Aorta (tissue), 5 donors: ENCODE measurements at regions not wholly inside any gene's neighbourhood (a gene's known extent, or its start where the extent isn't known, plus 50 kb on each side); places are given as distances from the start of the nearest gene placed in this dataset.

Experiments used
- ATAC-seq: fragments of 200-7000 bp; cut with Tn5 transposase; one replicate; pipeline ENCODE4 v1.9.1; 2022; ENCODE audit warnings: moderate library complexity; ENCODE audit not compliant: low FRiP score
- DNase-seq, 2 donors: peaks; one replicate each; pipeline ENCODE4 v3.0.0-alpha.2; 2020
- H3K27ac ChIP-seq, 2 donors: one replicate each; pipeline ENCODE4 v1.5.1; 2013; ENCODE audit warnings: low read length in 2 of 2, mild to moderate bottlenecking in 2 of 2, moderate library complexity in 2 of 2, control low read depth in 1 of 2, inconsistent platforms in 1 of 2, low read depth in 1 of 2
- H3K27me3 ChIP-seq, 2 donors: one replicate each; pipeline ENCODE4 v1.6.1; 2013; ENCODE audit warnings: control low read depth in 1 of 2, low read length in 1 of 2, mild to moderate bottlenecking in 1 of 2, moderate library complexity in 1 of 2; ENCODE audit not compliant: insufficient read depth in 2 of 2, control insufficient read depth in 1 of 2
- H3K36me3 ChIP-seq, 2 donors: one replicate each; pipeline ENCODE4 v1.6.1; 2013; ENCODE audit warnings: control low read depth in 1 of 2, low read length in 1 of 2, mild to moderate bottlenecking in 1 of 2; ENCODE audit not compliant: insufficient read depth in 2 of 2, control insufficient read depth in 1 of 2
- H3K4me1 ChIP-seq, 2 donors: one replicate each; pipeline ENCODE4 v1.6.1; 2013; ENCODE audit warnings: low read length in 2 of 2, control low read depth in 1 of 2, mild to moderate bottlenecking in 1 of 2, moderate library complexity in 1 of 2; ENCODE audit not compliant: insufficient read depth in 2 of 2, control insufficient read depth in 1 of 2
- H3K4me3 ChIP-seq, 2 donors: one replicate each; pipeline ENCODE4 v1.5.1; 2013; ENCODE audit warnings: low read length in 2 of 2, control low read depth in 1 of 2, mild to moderate bottlenecking in 1 of 2
- H3K9me3 ChIP-seq: one replicate; pipeline ENCODE4 v1.6.1; 2013; ENCODE audit warnings: mild to moderate bottlenecking, low read length; ENCODE audit not compliant: control insufficient read depth
- WGBS, 2 donors: extraction: QIAGEN DNeasy Blood & Tissue Kit; methylation state at CpG; one replicate each; pipeline ENCODE4 v1.1.7; 2013; 5-methylcytosine and 5-hydroxymethylcytosine counted together
- intact Hi-C, 2 donors: fragments of 100-400 bp; cut with DNase I; formaldehyde crosslinking; loops; one replicate each; pipeline versions ENCODE4 v1.14.2 to v1.15.0; 2022
- donor health status: healthy with polysubstance abuse.
- donor health status: Bipolar disorder and iron deficiency.
- donor health status: DM: no; HTN: no; CAD: no.
- donor health status: DM: no; HTN: no; CAD: no.
- donor health status: DM: yes; HTN: yes; CAD: no.

DNA sequence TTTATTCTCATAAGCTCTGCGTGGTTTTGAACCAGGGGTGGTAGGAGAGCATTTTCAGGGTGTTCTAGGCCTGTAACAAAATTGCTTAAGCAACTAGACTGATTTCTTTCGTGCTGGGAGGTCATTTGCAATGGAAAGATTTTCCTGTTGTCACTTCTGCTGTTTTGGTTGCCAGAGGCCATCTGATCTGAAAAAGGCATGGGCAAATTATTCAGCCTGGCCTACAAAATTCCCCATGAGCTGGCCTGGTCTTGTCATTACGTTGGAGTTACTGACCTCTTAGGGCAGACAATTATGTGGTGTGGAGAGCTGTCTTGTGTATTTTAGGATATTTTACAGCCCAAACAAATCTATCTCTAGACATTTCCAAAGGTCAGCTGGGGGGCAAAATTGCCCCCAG lies 444.4 kb upstream of the DAB1 start:
- H3K27me3 ChIP-seq = no peaks in the 10 kb centered on the region
- no peak overlapping the region for H3K27ac ChIP-seq
- intact Hi-C loops = no loop called here
- no peaks in the 10 kb centered on the region for H3K36me3 ChIP-seq
- 41 to 42% methylated on average over 3 of the region's 3 CpGs for whole genome bisulfite sequencing, 2 donors
- peaks cover 2% of the 10 kb centered on the region for H3K9me3 ChIP-seq
- H3K4me3 ChIP-seq = no peak overlapping the region
- ATAC-seq (no peak), DNase-seq (no peak)
- H3K4me1 ChIP-seq = no peaks in the 10 kb centered on the region

DNA sequence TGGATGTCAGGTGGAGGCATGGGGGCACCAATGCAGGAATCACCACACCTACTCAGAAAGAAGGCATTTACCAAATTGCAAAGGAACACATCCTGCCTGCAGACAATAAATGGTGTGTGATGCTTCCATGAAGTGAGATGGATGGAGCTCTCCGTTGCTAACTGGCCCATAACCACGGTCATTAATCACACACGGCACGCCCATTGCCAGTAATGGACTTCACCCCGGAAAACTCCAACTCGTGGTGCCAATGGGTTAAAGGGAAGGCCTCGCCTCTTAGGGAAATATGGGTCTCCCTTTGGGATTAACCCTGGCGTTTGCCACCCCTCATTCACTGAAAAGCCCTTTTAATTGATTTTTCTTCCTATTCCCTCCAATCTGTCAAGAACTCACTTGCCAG lies 443.1 kb upstream of the DAB1 start:
- no peak overlapping the region for H3K4me3 ChIP-seq
- intact Hi-C loops = no loop called here
- WGBS, 2 donors = 50 to 52% methylated on average over 8 of the region's 8 CpGs
- DNase-seq (no peak), ATAC-seq (no peak)
- no peak overlapping the region for H3K27ac ChIP-seq
- H3K9me3 ChIP-seq = no peaks in the 10 kb centered on the region
- H3K36me3 ChIP-seq = no peaks in the 10 kb centered on the region
- no peaks in the 10 kb centered on the region for H3K27me3 ChIP-seq
- no peaks in the 10 kb centered on the region for H3K4me1 ChIP-seq

DNA sequence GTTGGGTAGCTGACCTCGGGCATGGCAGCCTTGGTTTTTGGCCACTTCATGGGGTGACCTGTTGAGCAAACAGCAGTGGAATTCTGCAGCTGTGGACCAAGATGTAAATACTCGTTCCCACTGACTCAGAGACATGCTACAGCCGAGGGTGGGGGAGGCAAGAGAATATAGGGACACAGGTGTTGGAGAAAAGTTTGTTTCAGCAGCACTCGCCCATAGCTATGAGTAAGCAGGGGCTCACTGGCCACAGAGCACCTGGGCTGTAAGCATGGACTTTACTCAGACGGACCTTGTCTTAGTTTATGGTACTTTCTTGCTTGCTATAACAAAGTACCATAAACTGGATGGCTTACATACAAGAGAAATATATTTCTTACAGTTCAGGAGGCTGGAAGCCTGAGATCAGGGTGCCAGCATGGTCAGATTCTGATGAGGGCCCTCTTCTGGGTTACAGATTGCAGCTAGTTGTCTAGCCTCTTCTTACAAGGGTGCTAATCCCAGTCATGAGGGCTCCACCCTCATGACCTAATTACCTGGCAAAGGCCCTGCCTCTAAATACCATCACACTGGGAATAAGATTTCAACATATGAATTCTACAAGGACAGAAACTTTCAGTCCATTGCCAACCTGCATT lies 437.2 kb upstream of the DAB1 start:
- Histone ChIP-seq H3K9me3 (peaks cover 1% of the 10 kb centered on the region), H3K4me1 (no peaks in the 10 kb centered on the region), H3K27ac (no peak overlapping the region), H3K4me3 (no peak overlapping the region), H3K27me3 (no peaks in the 10 kb centered on the region), H3K36me3 (no peaks in the 10 kb centered on the region)
- no peak for ATAC-seq
- intact Hi-C loops = no loop called here
- DNase-seq = no peak
- 67 to 72% methylated on average over 5 of the region's 5 CpGs for WGBS, 2 donors

GRCh38 chr1:57860325-57860724 lies 436.5 kb upstream of the DAB1 start:
- no peaks in the 10 kb centered on the region for H3K4me1 ChIP-seq
- WGBS, 2 donors = 67 to 74% methylated on average over 3 of the region's 3 CpGs
- no peak overlapping the region for H3K4me3 ChIP-seq
- DNase-seq (no peak), ATAC-seq (no peak)
- peaks cover 1% of the 10 kb centered on the region for H3K9me3 ChIP-seq
- H3K27me3 ChIP-seq = no peaks in the 10 kb centered on the region
- intact Hi-C loops = no loop called here
- H3K36me3 ChIP-seq = no peaks in the 10 kb centered on the region
- no peak overlapping the region for H3K27ac ChIP-seq

DNA sequence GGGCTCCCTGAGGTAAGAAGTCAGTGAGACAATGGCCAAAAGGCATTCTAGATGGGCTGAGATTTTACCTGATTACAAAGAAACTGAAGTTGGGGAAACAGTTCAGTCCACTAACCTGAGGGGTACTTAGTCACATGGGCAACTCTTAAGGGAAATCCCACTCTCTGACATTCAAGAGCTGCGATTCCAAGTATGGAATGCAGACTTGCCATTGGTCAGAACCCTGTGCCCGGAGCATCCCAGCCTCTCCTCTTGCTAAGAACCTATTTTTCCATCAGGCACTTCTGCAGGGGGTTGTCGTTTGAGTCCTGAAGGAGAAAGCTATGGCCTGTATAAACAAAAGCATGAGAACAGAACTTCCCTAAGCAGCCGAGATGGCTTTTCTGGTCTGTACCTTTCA lies 434.9 kb upstream of the DAB1 start:
- H3K4me1 ChIP-seq = no peaks in the 10 kb centered on the region
- no peaks in the 10 kb centered on the region for H3K36me3 ChIP-seq
- WGBS, 2 donors = 14 to 17% methylated on average over 4 of the region's 4 CpGs
- peaks cover 1% of the 10 kb centered on the region for H3K9me3 ChIP-seq
- no peak for ATAC-seq
- DNase-seq = no peak
- no peaks in the 10 kb centered on the region for H3K27me3 ChIP-seq
- no peak overlapping the region for H3K4me3 ChIP-seq
- no peak overlapping the region for H3K27ac ChIP-seq
- intact Hi-C loops = no loop called here

GRCh38 chr1:57857809-57858208 lies 433.9 kb upstream of the DAB1 start:
- H3K27ac ChIP-seq = no peak overlapping the region
- H3K4me1 ChIP-seq = no peaks in the 10 kb centered on the region
- WGBS, 2 donors = 71 to 73% methylated on average over 1 of the region's 1 CpG
- DNase-seq = no peak
- no peak overlapping the region for H3K4me3 ChIP-seq
- intact Hi-C loops = no loop called here
- no peak for ATAC-seq
- H3K36me3 ChIP-seq = no peaks in the 10 kb centered on the region
- no peaks in the 10 kb centered on the region for H3K27me3 ChIP-seq
- H3K9me3 ChIP-seq = peaks cover 1% of the 10 kb centered on the region

- 14 to 26% methylated on average over 3 of the region's 3 CpGs for WGBS, 2 donors
Observed at GRCh38 chr1:57854436-57854835, 430.6 kb upstream of the DAB1 start.

DNA sequence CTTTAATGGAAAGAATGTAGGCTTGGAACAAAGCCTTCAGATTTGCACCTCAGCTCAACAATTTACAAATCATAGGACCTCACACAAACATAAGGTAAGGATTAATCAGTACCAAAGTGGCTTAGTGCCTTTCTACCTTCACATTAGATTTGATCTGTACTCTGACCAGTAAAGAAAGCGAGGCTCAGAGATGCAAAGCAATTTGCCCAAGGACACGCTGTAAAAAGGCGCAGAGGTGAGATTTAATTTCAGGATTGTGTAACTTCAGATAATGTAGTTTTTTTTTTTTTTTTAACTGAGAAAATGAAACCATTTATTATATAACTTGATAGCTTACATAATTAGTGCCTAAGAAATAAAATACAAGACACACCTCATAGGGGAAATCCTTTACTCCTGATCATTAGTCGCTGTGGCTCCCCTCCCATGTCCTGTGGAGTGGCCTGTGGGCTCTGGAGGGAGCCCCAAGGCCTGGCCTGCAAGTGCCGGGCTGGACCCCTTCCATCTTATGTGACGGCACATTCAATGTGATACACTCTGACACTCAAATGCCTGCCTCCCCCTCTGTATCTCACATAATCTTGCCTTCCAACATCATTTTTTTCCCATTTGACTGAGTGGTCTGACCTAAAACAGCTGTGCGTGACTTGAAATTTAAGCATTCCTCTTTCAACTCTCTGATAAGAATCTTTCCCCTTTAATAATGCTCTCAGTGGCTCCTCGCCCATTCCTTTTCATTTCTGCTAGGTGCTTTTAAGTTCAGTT lies 426.5 kb upstream of the DAB1 start:
- ATAC-seq (no peak), DNase-seq (no peak)
- Histone ChIP-seq H3K36me3 (no peaks in the 10 kb centered on the region), H3K27ac (no peak overlapping the region), H3K9me3 (peaks cover 2% of the 10 kb centered on the region), H3K27me3 (no peaks in the 10 kb centered on the region), H3K4me1 (no peaks in the 10 kb centered on the region), H3K4me3 (no peak overlapping the region)
- WGBS, 2 donors = 60 to 65% methylated on average over 8 of the region's 8 CpGs
- intact Hi-C loops = no loop called here

More at GRCh38 chr1:57854436-57854835, 430.6 kb upstream of the DAB1 start:
- ATAC-seq (no peak), DNase-seq (no peak)
- intact Hi-C loops = no loop called here
- H3K27me3 ChIP-seq = no peaks in the 10 kb centered on the region
- peaks cover 2% of the 10 kb centered on the region for H3K9me3 ChIP-seq
- no peaks in the 10 kb centered on the region for H3K36me3 ChIP-seq
- H3K27ac ChIP-seq = no peak overlapping the region
- no peaks in the 10 kb centered on the region for H3K4me1 ChIP-seq
- no peak overlapping the region for H3K4me3 ChIP-seq

DNA sequence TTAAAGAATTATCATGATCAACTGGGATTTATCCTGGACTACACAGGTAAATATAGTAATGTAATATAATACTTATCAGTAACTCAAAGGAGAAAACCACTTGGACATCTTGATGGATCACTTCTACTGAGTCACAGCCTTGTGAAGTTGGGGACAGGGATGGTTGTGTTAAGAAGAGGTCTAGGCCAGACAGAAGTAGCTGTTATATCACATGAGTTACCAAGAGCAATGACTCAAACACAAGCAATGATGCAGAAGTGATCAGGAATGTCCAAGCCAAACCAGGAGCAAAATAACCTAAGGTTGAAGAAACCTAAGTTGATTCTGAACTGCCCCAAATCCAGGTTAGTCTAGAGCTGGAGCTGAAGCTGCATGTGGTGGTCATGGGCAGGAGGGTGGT lies 424.5 kb upstream of the DAB1 start:
- Histone ChIP-seq H3K4me1 (no peaks in the 10 kb centered on the region), H3K4me3 (no peak overlapping the region), H3K27me3 (no peaks in the 10 kb centered on the region), H3K9me3 (peaks cover 2% of the 10 kb centered on the region), H3K36me3 (no peaks in the 10 kb centered on the region), H3K27ac (no peak overlapping the region)
- DNase-seq (no peak), ATAC-seq (no peak)
- intact Hi-C loops = no loop called here
